Vagina (tissue), 2 donors: ENCODE measurements at regions not wholly inside any gene's neighbourhood (a gene's known extent, or its start where the extent isn't known, plus 50 kb on each side); places are given as distances from the start of the nearest gene placed in this dataset.

ENCODE experiments used
- CTCF ChIP-seq, 3 experiments: fragments of 450-650 bp in 2 of 3; fragments of 200-600 bp in 1 of 3; sonication (generic) in 1 of 3; IDR thresholded peaks; one replicate each; pipeline ENCODE4 v1.5.1; 2017 to 2019; ENCODE audit warnings: antibody characterized with exemption in 3 of 3, mild to moderate bottlenecking in 2 of 3, moderate library complexity in 2 of 3
- POLR2A ChIP-seq, 2 donors: fragments of 450-650 bp; IDR thresholded peaks; one replicate each; pipeline ENCODE4 v1.6.1; 2017; ENCODE audit warnings: antibody characterized with exemption in 2 of 2, mild to moderate bottlenecking in 2 of 2, moderate library complexity in 2 of 2

- no peak for TF ChIP-seq CTCF (IDR thresholded peaks at IDR 0.05)
- TF ChIP-seq POLR2A (IDR thresholded peaks at IDR 0.05) = no peak
Measured at GRCh38 chr12:93043877-93044209, 114.7 kb upstream of the EEA1 start.
